ENCODE measurements at regions not wholly inside any gene's neighbourhood (a gene's known extent, or its start where the extent isn't known, plus 50 kb on each side); places are given as distances from the start of the nearest gene placed in this dataset.

DNA sequence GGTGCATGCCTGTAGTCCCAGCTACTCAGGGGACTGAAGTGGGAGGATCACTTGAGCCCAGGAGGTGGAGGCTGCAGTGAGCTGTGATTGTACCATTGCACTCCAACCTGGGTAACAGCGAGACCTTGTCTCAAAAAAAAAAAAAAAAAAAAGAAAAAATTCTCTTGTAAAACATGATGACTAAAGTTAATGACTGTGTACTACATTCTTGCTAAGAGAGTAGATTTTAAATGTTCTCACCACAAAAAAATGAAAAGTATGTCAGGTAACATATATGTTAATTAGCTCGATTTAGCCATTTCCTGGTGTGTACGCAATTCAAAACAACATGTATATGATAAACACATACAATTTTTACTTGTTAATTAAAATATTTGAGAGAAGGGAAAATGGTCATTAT is 480.7 kb upstream of the RGS6 start:
- H3K27me3 ChIP-seq (ENCODE audit: control insufficient read depth in 4 of 4, insufficient read depth in 4 of 4, low read length in 3 of 4) = no peaks in the 10 kb centered on the region
- H3K36me3 ChIP-seq (ENCODE audit: control insufficient read depth in 4 of 4, insufficient read depth in 3 of 4, low read depth in 1 of 4, low read length in 3 of 4) = no peaks in the 10 kb centered on the region
- 99% methylated on average over 3 of the region's 3 CpGs for WGBS
- peaks cover 0 to 6% (median 4%) of the 10 kb centered on the region in 4 donors for H3K4me1 ChIP-seq (ENCODE audit: control insufficient read depth in 4 of 4, insufficient read depth in 4 of 4, low read length in 3 of 4)
- H3K9me3 ChIP-seq (ENCODE audit: control insufficient read depth in 4 of 4, low read length in 3 of 4) = no peaks in the 10 kb centered on the region
- no peak for TF ChIP-seq SP1 (IDR thresholded peaks at IDR 0.05)
- DNase-seq (ENCODE audit: low spot score) = no peak
- H3K27ac ChIP-seq (ENCODE audit: low read depth in 1 of 2, low read length in 2 of 2) = no peak overlapping the region
- H3K4me3 ChIP-seq (ENCODE audit: low read depth in 1 of 3, low read length in 3 of 3) = no peak overlapping the region
- H3K9ac ChIP-seq (ENCODE audit: low read depth in 1 of 2, low read length in 2 of 2) = no peak overlapping the region

DNA sequence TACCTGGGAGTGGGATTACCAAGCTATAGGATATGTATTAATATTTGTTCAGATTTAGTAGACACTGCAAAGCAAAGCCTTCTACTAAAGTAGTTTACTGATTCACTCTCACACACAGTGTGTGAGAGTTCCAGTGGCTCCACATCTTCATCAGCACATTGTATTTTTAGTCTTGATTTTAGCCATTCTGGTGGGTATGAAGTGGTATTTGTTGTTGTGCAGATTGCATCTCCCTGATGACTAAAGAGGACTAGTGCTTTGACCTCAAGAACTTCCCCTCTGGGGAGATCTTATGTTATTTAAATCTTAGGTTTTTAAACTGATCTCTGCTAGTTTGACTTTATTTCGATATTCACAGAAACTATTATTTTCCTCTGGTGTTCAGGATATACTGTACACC is 479.7 kb upstream of the RGS6 start:
- Histone ChIP-seq H3K4me3 (ENCODE audit: low read depth in 1 of 3, low read length in 3 of 3) (no peak overlapping the region), H3K36me3 (ENCODE audit: control insufficient read depth in 4 of 4, insufficient read depth in 3 of 4, low read depth in 1 of 4, low read length in 3 of 4) (no peaks in the 10 kb centered on the region), H3K27ac (ENCODE audit: low read depth in 1 of 2, low read length in 2 of 2) (no peak overlapping the region), H3K9me3 (ENCODE audit: control insufficient read depth in 4 of 4, low read length in 3 of 4) (no peaks in the 10 kb centered on the region), H3K4me1 (ENCODE audit: control insufficient read depth in 4 of 4, insufficient read depth in 4 of 4, low read length in 3 of 4) (peaks cover 0 to 6% (median 4%) of the 10 kb centered on the region in 4 donors), H3K27me3 (ENCODE audit: control insufficient read depth in 4 of 4, insufficient read depth in 4 of 4, low read length in 3 of 4) (no peaks in the 10 kb centered on the region), H3K9ac (ENCODE audit: low read depth in 1 of 2, low read length in 2 of 2) (no peak overlapping the region)
- DNase-seq (ENCODE audit: low spot score) = no peak
- WGBS = 96% methylated on average over 1 of the region's 1 CpG
- TF ChIP-seq HNF4A (conservative IDR thresholded peaks at IDR 0.05) (no peak), MAX (IDR thresholded peaks at IDR 0.05) (no peak)

GRCh38 chr14:71452987-71453386 is 479.2 kb upstream of the RGS6 start:
- 96% methylated on average over 3 of the region's 3 CpGs for WGBS
- H3K9ac ChIP-seq (ENCODE audit: low read depth in 1 of 2, low read length in 2 of 2) = no peak overlapping the region
- H3K36me3 ChIP-seq (ENCODE audit: control insufficient read depth in 4 of 4, insufficient read depth in 3 of 4, low read depth in 1 of 4, low read length in 3 of 4) = no peaks in the 10 kb centered on the region

DNA sequence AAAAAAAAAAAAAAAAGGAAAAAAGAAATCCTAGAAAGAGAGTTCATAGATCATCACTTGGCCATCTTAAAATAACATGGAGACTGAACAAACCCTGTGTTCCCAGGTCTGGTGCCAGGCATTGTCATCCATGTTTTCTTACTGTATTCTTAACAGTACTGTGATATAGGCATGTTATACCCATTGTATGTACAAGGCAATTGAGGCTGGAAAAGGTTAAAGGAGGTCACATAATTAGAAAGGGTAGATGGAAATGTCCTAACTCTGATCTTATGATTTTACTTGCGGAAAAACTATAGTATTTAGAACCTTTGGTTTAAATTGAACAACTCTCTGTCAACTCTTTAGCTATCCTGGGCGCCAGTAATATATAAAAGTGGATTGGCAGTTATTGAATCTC is 478.2 kb upstream of the RGS6 start:
- 75% methylated on average over 2 of the region's 2 CpGs for WGBS
- no peak for DNase-seq (ENCODE audit: low spot score)
- H3K36me3 ChIP-seq (ENCODE audit: control insufficient read depth in 4 of 4, insufficient read depth in 3 of 4, low read depth in 1 of 4, low read length in 3 of 4) = no peaks in the 10 kb centered on the region
- no peaks in the 10 kb centered on the region for H3K9me3 ChIP-seq (ENCODE audit: control insufficient read depth in 4 of 4, low read length in 3 of 4)
- H3K9ac ChIP-seq (ENCODE audit: low read depth in 1 of 2, low read length in 2 of 2) = no peak overlapping the region
- peaks cover 0 to 6% (median 4%) of the 10 kb centered on the region in 4 donors for H3K4me1 ChIP-seq (ENCODE audit: control insufficient read depth in 4 of 4, insufficient read depth in 4 of 4, low read length in 3 of 4)
- H3K27me3 ChIP-seq (ENCODE audit: control insufficient read depth in 4 of 4, insufficient read depth in 4 of 4, low read length in 3 of 4) = no peaks in the 10 kb centered on the region
- no peak overlapping the region for H3K27ac ChIP-seq (ENCODE audit: low read depth in 1 of 2, low read length in 2 of 2)
- H3K4me3 ChIP-seq (ENCODE audit: low read depth in 1 of 3, low read length in 3 of 3) = no peak overlapping the region
- TF ChIP-seq, protein P1, sequence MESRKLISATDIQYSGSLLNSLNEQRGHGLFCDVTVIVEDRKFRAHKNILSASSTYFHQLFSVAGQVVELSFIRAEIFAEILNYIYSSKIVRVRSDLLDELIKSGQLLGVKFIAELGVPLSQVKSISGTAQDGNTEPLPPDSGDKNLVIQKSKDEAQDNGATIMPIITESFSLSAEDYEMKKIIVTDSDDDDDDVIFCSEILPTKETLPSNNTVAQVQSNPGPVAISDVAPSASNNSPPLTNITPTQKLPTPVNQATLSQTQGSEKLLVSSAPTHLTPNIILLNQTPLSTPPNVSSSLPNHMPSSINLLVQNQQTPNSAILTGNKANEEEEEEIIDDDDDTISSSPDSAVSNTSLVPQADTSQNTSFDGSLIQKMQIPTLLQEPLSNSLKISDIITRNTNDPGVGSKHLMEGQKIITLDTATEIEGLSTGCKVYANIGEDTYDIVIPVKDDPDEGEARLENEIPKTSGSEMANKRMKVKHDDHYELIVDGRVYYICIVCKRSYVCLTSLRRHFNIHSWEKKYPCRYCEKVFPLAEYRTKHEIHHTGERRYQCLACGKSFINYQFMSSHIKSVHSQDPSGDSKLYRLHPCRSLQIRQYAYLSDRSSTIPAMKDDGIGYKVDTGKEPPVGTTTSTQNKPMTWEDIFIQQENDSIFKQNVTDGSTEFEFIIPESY (IDR thresholded peaks at IDR 0.05) = no peak
- TF ChIP-seq SP1 (IDR thresholded peaks at IDR 0.05) (no peak), NR2F2 (IDR thresholded peaks at IDR 0.05) (no peak), RXRA (IDR thresholded peaks at IDR 0.05) (no peak), JUND (IDR thresholded peaks at IDR 0.05) (no peak), YY1 (IDR thresholded peaks at IDR 0.05) (no peak), FOXA1 (IDR thresholded peaks at IDR 0.05) (no peak)
- TF ChIP-seq, protein P2, sequence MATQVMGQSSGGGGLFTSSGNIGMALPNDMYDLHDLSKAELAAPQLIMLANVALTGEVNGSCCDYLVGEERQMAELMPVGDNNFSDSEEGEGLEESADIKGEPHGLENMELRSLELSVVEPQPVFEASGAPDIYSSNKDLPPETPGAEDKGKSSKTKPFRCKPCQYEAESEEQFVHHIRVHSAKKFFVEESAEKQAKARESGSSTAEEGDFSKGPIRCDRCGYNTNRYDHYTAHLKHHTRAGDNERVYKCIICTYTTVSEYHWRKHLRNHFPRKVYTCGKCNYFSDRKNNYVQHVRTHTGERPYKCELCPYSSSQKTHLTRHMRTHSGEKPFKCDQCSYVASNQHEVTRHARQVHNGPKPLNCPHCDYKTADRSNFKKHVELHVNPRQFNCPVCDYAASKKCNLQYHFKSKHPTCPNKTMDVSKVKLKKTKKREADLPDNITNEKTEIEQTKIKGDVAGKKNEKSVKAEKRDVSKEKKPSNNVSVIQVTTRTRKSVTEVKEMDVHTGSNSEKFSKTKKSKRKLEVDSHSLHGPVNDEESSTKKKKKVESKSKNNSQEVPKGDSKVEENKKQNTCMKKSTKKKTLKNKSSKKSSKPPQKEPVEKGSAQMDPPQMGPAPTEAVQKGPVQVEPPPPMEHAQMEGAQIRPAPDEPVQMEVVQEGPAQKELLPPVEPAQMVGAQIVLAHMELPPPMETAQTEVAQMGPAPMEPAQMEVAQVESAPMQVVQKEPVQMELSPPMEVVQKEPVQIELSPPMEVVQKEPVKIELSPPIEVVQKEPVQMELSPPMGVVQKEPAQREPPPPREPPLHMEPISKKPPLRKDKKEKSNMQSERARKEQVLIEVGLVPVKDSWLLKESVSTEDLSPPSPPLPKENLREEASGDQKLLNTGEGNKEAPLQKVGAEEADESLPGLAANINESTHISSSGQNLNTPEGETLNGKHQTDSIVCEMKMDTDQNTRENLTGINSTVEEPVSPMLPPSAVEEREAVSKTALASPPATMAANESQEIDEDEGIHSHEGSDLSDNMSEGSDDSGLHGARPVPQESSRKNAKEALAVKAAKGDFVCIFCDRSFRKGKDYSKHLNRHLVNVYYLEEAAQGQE (IDR thresholded peaks at IDR 0.05) = no peak

More at GRCh38 chr14:71452987-71453386, 479.2 kb upstream of the RGS6 start:
- Histone ChIP-seq H3K9me3 (ENCODE audit: control insufficient read depth in 4 of 4, low read length in 3 of 4) (no peaks in the 10 kb centered on the region), H3K4me1 (ENCODE audit: control insufficient read depth in 4 of 4, insufficient read depth in 4 of 4, low read length in 3 of 4) (peaks cover 0 to 6% (median 4%) of the 10 kb centered on the region in 4 donors), H3K27me3 (ENCODE audit: control insufficient read depth in 4 of 4, insufficient read depth in 4 of 4, low read length in 3 of 4) (no peaks in the 10 kb centered on the region), H3K27ac (ENCODE audit: low read depth in 1 of 2, low read length in 2 of 2) (no peak overlapping the region), H3K4me3 (ENCODE audit: low read depth in 1 of 3, low read length in 3 of 3) (no peak overlapping the region)
- no peak for DNase-seq (ENCODE audit: low spot score)
- no peak for TF ChIP-seq FOXA1 (IDR thresholded peaks at IDR 0.05)
- no peak for TF ChIP-seq NR2F2 (IDR thresholded peaks at IDR 0.05)
- TF ChIP-seq MAX (IDR thresholded peaks at IDR 0.05) = no peak
- TF ChIP-seq, protein P1 (IDR thresholded peaks at IDR 0.05) = no peak
- no peak for TF ChIP-seq RAD21 (IDR thresholded peaks at IDR 0.05)
- TF ChIP-seq EGR1 (IDR thresholded peaks at IDR 0.05; ENCODE audit: low read depth in 2 of 2) = no peak
